B cell (primary cell): ENCODE measurements at regions not wholly inside any gene's neighbourhood (a gene's known extent, or its start where the extent isn't known, plus 50 kb on each side); places are given as distances from the start of the nearest gene placed in this dataset.

Experiments used
- ATAC-seq: fragments of 200-7000 bp; cut with Tn5 transposase; one replicate; pipeline ENCODE4 v1.10.0; 2021; ENCODE audit warnings: low read depth, mild to moderate bottlenecking, moderate number of reproducible peaks, moderate library complexity
- CTCF ChIA-PET: fragments of 350-600 bp; sonication (Branson Sonifier 250); formaldehyde crosslinking; loops from one replicate; lab custom pipeline; 2021; ENCODE audit warnings: antibody characterized with exemption, inconsistent platforms; lab: Charles Lee
- POLR2A ChIA-PET: fragments of 350-600 bp; sonication (Branson Sonifier 250); formaldehyde crosslinking; loops from one replicate; lab custom pipeline; 2021; ENCODE audit warnings: antibody characterized with exemption; lab: Charles Lee
- DNase-seq: peaks from one replicate; pipeline ENCODE4 v3.0.0; 2013
- H2AFZ ChIP-seq: 2 replicates; pipeline ENCODE4 v1.6.1; 2012; ENCODE audit warnings: mild to moderate bottlenecking, low read depth, low read length; ENCODE audit not compliant: insufficient read depth, poor library complexity, severe bottlenecking
- H3K27ac ChIP-seq, 2 donors: 1 replicate in 1 of 2; 2 replicates in 1 of 2; pipeline ENCODE4 v1.5.1; 2012 to 2013; ENCODE audit warnings: low read length in 2 of 2, mild to moderate bottlenecking in 2 of 2, moderate library complexity in 1 of 2
- H3K27me3 ChIP-seq, 4 experiments: fragments of 200-600 bp in 1 of 4; sonication (generic) in 1 of 4; replicated peaks in 1 of 4; 1 replicate in 2 of 4; 2 replicates in 2 of 4; pipeline versions ENCODE4 v1.6.1 to v1.7.0; 2013 to 2016; ENCODE audit warnings: low read length in 3 of 4, mild to moderate bottlenecking in 2 of 4, mixed read lengths in 1 of 4, moderate library complexity in 1 of 4; ENCODE audit not compliant: insufficient read depth in 4 of 4, control insufficient read depth in 3 of 4; ENCODE audit errors: control extremely low read depth in 1 of 4
- H3K36me3 ChIP-seq, 2 experiments: replicated peaks in 1 of 2; 1 replicate in 1 of 2; 2 replicates in 1 of 2; pipeline versions ENCODE4 v1.6.1 to v1.7.1; 2013; ENCODE audit warnings: low read length in 1 of 2; ENCODE audit not compliant: insufficient read depth in 2 of 2, control insufficient read depth in 1 of 2; ENCODE audit errors: control extremely low read depth in 1 of 2, extremely low read depth in 1 of 2
- H3K4me1 ChIP-seq, 2 donors: fragments of 200-600 bp in 1 of 2; sonication (generic) in 1 of 2; 1 replicate in 1 of 2; 2 replicates in 1 of 2; pipeline versions ENCODE4 v1.5.1 to v1.6.1; 2013 to 2017; ENCODE audit warnings: low read length in 2 of 2; ENCODE audit not compliant: control insufficient read depth in 2 of 2, insufficient read depth in 2 of 2
- H3K4me2 ChIP-seq: replicated peaks from 2 replicates; pipeline ENCODE3; 2012; ENCODE audit warnings: mild to moderate bottlenecking, low read depth, low read length; ENCODE audit not compliant: poor library complexity, severe bottlenecking
- H3K4me3 ChIP-seq, 5 experiments: fragments of 200-600 bp in 1 of 5; sonication (generic) in 1 of 5; 1 replicate in 3 of 5; 2 replicates in 2 of 5; pipeline versions ENCODE4 v1.5.1 to v1.7.0; 2011 to 2016; ENCODE audit warnings: low read length in 4 of 5, mild to moderate bottlenecking in 4 of 5, low read depth in 2 of 5, control low read depth in 1 of 5, moderate library complexity in 1 of 5; ENCODE audit not compliant: insufficient read depth in 1 of 5; ENCODE audit errors: control extremely low read depth in 1 of 5, extremely low read depth in 1 of 5
- H3K79me2 ChIP-seq: fragments of 200-600 bp; sonication (generic); one replicate; pipeline ENCODE4 v1.6.0; 2016; ENCODE audit warnings: low read length; ENCODE audit not compliant: control insufficient read depth, insufficient read depth
- H3K9ac ChIP-seq: fragments of 200-600 bp; sonication (generic); 2 replicates; pipeline ENCODE4 v1.6.1; 2017; ENCODE audit warnings: mild to moderate bottlenecking, low read length, moderate library complexity
- H3K9me3 ChIP-seq, 3 donors: one replicate each; pipeline versions ENCODE4 v1.6.1 to v1.7.1; 2013; ENCODE audit warnings: low read length in 2 of 3; ENCODE audit not compliant: control insufficient read depth in 2 of 3, insufficient read depth in 1 of 3; ENCODE audit errors: control extremely low read depth in 1 of 3
- H4K20me1 ChIP-seq: 2 replicates; pipeline ENCODE4 v1.6.0; 2012; ENCODE audit warnings: mild to moderate bottlenecking, low read length; ENCODE audit not compliant: insufficient read depth, control insufficient read depth, poor library complexity, severe bottlenecking
- H3K27ac Mint-ChIP-seq: one replicate; pipeline ENCODE4 v1.8.0; 2021; ENCODE audit warnings: mixed read lengths
- H3K27me3 Mint-ChIP-seq: one replicate; pipeline ENCODE4 v1.8.0; 2021; ENCODE audit warnings: mixed read lengths
- H3K4me1 Mint-ChIP-seq: one replicate; pipeline ENCODE4 v1.8.0; 2021; ENCODE audit warnings: mixed read lengths
- H3K4me3 Mint-ChIP-seq: one replicate; pipeline ENCODE4 v1.8.0; 2021; ENCODE audit warnings: mixed read lengths
- H3K9me3 Mint-ChIP-seq: one replicate; pipeline ENCODE4 v1.8.0; 2022; ENCODE audit warnings: mixed read lengths; ENCODE audit not compliant: insufficient read depth
- EZH2 ChIP-seq: IDR thresholded peaks from 2 replicates; pipeline ENCODE4 v1.6.1; 2012; ENCODE audit warnings: borderline replicate concordance, low read depth, mild to moderate bottlenecking, moderate library complexity, low read length; ENCODE audit not compliant: insufficient read depth, poor library complexity, severe bottlenecking
- WGBS: methylation state at CpG from one replicate; pipeline ENCODE4 v1.1.5; 2013; ENCODE audit warnings: missing lambda C conversion rate; ENCODE audit not compliant: insufficient coverage; 5-methylcytosine and 5-hydroxymethylcytosine counted together
- intact Hi-C: fragments of 100-400 bp; cut with micrococcal nuclease; formaldehyde crosslinking; loops from one replicate; pipeline ENCODE4 v1.10.0; 2022
- TF ChIP-seq, protein P1 (sequence below): fragments of 200-600 bp; IDR thresholded peaks from one replicate; pipeline ENCODE4 v1.8.0; 2022; ENCODE audit warnings: antibody characterized with exemption, mild to moderate bottlenecking

DNA sequence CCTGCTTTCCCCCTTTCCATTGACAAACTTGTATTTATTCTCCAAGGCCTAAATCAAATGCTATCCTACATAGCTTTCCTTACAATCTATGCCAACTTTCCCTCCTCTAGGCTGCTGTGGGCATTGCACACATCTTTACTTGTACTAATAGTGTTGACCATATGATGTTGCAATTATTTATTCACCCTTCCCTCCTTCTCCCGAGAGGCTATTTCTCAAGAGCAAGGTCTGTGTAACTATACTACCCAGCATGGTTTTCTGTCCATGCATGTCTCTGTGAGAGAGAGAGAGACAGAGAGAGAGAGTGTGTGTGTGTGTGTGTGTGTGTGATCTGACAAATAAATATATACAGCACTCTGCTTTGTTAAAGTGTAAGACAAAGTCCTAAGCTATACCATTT is 63.8 kb downstream of the GTPBP8 start:
- H3K4me1 Mint-ChIP-seq: peaks cover 2% of the 10 kb centered on the region
- intact Hi-C loops: loop anchor here (5.0 to 10.0 kb wide), 2 partner anchors 573 to 690 kb away; partner anchors contain the start of genes ATP6V1A and NAA50
- H3K27ac ChIP-seq: no peak overlapping the region
- ChIA-PET CTCF (interaction anchor here (8.4 kb wide), 1 partner anchor 235 kb away, joined by 110 read pairs; no protein-coding TSS in a partner anchor), POLR2A (no interaction called here)
- no peak overlapping the region for H3K9ac ChIP-seq
- no peaks in the 10 kb centered on the region for H3K27me3 ChIP-seq
- H3K4me2 ChIP-seq: no peak overlapping the region
- no peaks in the 10 kb centered on the region for H3K9me3 ChIP-seq
- TF ChIP-seq EZH2: no peak
- TF ChIP-seq, protein P1, sequence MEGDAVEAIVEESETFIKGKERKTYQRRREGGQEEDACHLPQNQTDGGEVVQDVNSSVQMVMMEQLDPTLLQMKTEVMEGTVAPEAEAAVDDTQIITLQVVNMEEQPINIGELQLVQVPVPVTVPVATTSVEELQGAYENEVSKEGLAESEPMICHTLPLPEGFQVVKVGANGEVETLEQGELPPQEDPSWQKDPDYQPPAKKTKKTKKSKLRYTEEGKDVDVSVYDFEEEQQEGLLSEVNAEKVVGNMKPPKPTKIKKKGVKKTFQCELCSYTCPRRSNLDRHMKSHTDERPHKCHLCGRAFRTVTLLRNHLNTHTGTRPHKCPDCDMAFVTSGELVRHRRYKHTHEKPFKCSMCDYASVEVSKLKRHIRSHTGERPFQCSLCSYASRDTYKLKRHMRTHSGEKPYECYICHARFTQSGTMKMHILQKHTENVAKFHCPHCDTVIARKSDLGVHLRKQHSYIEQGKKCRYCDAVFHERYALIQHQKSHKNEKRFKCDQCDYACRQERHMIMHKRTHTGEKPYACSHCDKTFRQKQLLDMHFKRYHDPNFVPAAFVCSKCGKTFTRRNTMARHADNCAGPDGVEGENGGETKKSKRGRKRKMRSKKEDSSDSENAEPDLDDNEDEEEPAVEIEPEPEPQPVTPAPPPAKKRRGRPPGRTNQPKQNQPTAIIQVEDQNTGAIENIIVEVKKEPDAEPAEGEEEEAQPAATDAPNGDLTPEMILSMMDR: no peak
- H3K4me3 ChIP-seq: no peak overlapping the region
- H3K27ac Mint-ChIP-seq: no peak overlapping the region
- no peaks in the 10 kb centered on the region for H3K36me3 ChIP-seq
- no peaks in the 10 kb centered on the region for H3K79me2 ChIP-seq
- DNase-seq (no peak), ATAC-seq (no peak)
- H3K4me3 Mint-ChIP-seq: no peak overlapping the region
- WGBS: no CpG with 5 or more reads among the region's 1 CpG
- no peak overlapping the region for H2AFZ ChIP-seq
- H3K4me1 ChIP-seq: peaks cover 7 to 15% of the 10 kb centered on the region in 2 donors
- no peaks in the 10 kb centered on the region for H4K20me1 ChIP-seq
- no peaks in the 10 kb centered on the region for H3K27me3 Mint-ChIP-seq
- H3K9me3 Mint-ChIP-seq: no peaks in the 10 kb centered on the region

DNA sequence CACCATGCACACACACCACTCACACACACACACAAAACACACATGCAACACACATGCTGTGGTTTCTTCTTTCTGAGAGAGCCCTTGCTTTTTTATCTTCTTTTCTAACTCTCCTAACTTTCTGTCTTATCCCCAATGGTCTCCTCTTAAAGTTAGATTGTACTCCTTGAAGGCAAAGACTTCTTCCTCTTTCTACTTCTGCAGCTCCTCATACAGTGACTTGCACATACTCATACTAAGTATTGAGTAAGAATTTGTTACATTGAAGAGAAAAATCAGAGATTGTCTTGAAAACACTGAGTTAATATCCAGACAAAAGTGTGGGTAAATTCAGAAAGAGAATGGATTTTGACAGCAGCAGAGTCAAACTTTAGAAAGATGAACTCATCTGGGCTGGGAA is 64.4 kb downstream of the GTPBP8 start:
- H4K20me1 ChIP-seq: no peaks in the 10 kb centered on the region
- no peak overlapping the region for H3K4me2 ChIP-seq
- Mint-ChIP-seq H3K27me3 (no peaks in the 10 kb centered on the region), H3K9me3 (no peaks in the 10 kb centered on the region), H3K4me1 (peaks cover 2% of the 10 kb centered on the region), H3K27ac (no peak overlapping the region), H3K4me3 (no peak overlapping the region)
- ATAC-seq: no peak
- CTCF ChIA-PET: interaction anchor here (1.0 to 8.4 kb wide), 2 partner anchors 235 to 321 kb away, joined by 3 to 110 read pairs; no protein-coding TSS in a partner anchor
- H2AFZ ChIP-seq: no peak overlapping the region
- H3K27me3 ChIP-seq: no peaks in the 10 kb centered on the region
- intact Hi-C loops: loop anchor here (10.0 kb wide), 1 partner anchor 690 kb away; the partner anchor contains the start of genes ATP6V1A and NAA50
- POLR2A ChIA-PET: no interaction called here
- no peak overlapping the region for H3K9ac ChIP-seq
- no peaks in the 10 kb centered on the region for H3K79me2 ChIP-seq
- no peaks in the 10 kb centered on the region for H3K36me3 ChIP-seq
- H3K9me3 ChIP-seq: no peaks in the 10 kb centered on the region
- H3K4me1 ChIP-seq: peaks cover 7 to 15% of the 10 kb centered on the region in 2 donors
- TF ChIP-seq, protein P1: no peak
- no peak for TF ChIP-seq EZH2
- no peak overlapping the region for H3K27ac ChIP-seq
- H3K4me3 ChIP-seq: no peak overlapping the region
- no peak for DNase-seq
